ENCODE measurements at regions not wholly inside any gene's neighbourhood (a gene's known extent, or its start where the extent isn't known, plus 50 kb on each side); places are given as distances from the start of the nearest gene placed in this dataset.
"Not testable (repeated sequence)": the region's sequence is repeated elsewhere in the genome, so short reads cannot be mapped to it uniquely, and the experiment has no call there.

GRCh38 chr7:131656980-131657723 is 100.7 kb upstream of the PODXL start:
- DNase-seq, result no peak

- no peak for DNase-seq
Observed at GRCh38 chr7:131655866-131656265, 99.4 kb upstream of the PODXL start.

GRCh38 chr7:131655447-131655846 is 99.0 kb upstream of the PODXL start:
- DNase-seq, result no peak

- peak; percentile 77 for DNase-seq
Observed at GRCh38 chr7:131654668-131655326, 98.4 kb upstream of the PODXL start.

- DNase-seq, result no peak
Observed at GRCh38 chr7:131654249-131654558, 97.8 kb upstream of the PODXL start.

GRCh38 chr7:131653418-131654248 is 97.2 kb upstream of the PODXL start:
- no peak for DNase-seq

- no peak for DNase-seq
Observed at GRCh38 chr7:131652934-131653333, 96.5 kb upstream of the PODXL start.

GRCh38 chr7:131652194-131652593 is 95.8 kb upstream of the PODXL start:
- no peak for DNase-seq

- DNase-seq, result no peak
Observed at GRCh38 chr7:131649879-131650278, 93.5 kb upstream of the PODXL start.

- no peak for DNase-seq
Observed at GRCh38 chr7:131649003-131649541, 92.6 kb upstream of the PODXL start.

GRCh38 chr7:131648491-131648890 is 92.1 kb upstream of the PODXL start:
- DNase-seq, result no peak

- DNase-seq, result no peak
Observed at GRCh38 chr7:131646203-131646602, 89.8 kb upstream of the PODXL start.

GRCh38 chr7:131642429-131642828 is 86.0 kb upstream of the PODXL start:
- no peak for DNase-seq

- DNase-seq, result no peak
Observed at GRCh38 chr7:131640686-131641085, 84.3 kb upstream of the PODXL start.

GRCh38 chr7:131638641-131639430 is 82.4 kb upstream of the PODXL start:
- DNase-seq, result no peak

- DNase-seq, result no peak
Observed at GRCh38 chr7:131637859-131638258, 81.4 kb upstream of the PODXL start.

- DNase-seq, result no peak
Observed at GRCh38 chr7:131636092-131636491, 79.7 kb upstream of the PODXL start.

GRCh38 chr7:131634197-131634596 is 77.8 kb upstream of the PODXL start:
- DNase-seq, result not testable (repeated sequence)

- no peak for DNase-seq
Observed at GRCh38 chr7:131633342-131633843, 77.0 kb upstream of the PODXL start.

- no peak for DNase-seq
Observed at GRCh38 chr7:131630427-131630826, 74.0 kb upstream of the PODXL start.

GRCh38 chr7:131629217-131629882 is 72.9 kb upstream of the PODXL start:
- no peak for DNase-seq

GRCh38 chr7:131628634-131629033 is 72.2 kb upstream of the PODXL start:
- DNase-seq, result no peak

Measured in midbrain (tissue), 1 donor.